ENCODE measurements at regions not wholly inside any gene's neighbourhood (a gene's known extent, or its start where the extent isn't known, plus 50 kb on each side); places are given as distances from the start of the nearest gene placed in this dataset.
"Not testable (repeated sequence)": the region's sequence is repeated elsewhere in the genome, so short reads cannot be mapped to it uniquely, and the experiment has no call there.

GRCh38 chr15:20060838-20061237, 480.8 kb downstream of the GOLGA6L6 start:
- DNase-seq = not testable (repeated sequence)

- DNase-seq = not testable (repeated sequence)
Observed at GRCh38 chr15:20056871-20057270, 484.7 kb downstream of the GOLGA6L6 start.

GRCh38 chr15:20055921-20056320, 485.7 kb downstream of the GOLGA6L6 start:
- DNase-seq = not testable (repeated sequence)

- DNase-seq = not testable (repeated sequence)
Observed at GRCh38 chr15:20048189-20048588, 493.4 kb downstream of the GOLGA6L6 start.

GRCh38 chr15:20045165-20045564, 496.4 kb downstream of the GOLGA6L6 start:
- not testable (repeated sequence) for DNase-seq

- not testable (repeated sequence) for DNase-seq
Observed at GRCh38 chr15:20040691-20041090, 500.9 kb downstream of the GOLGA6L6 start.

- not testable (repeated sequence) for DNase-seq
Observed at GRCh38 chr15:20025040-20025439, 516.6 kb downstream of the GOLGA6L6 start.

GRCh38 chr15:20022349-20022748, 519.3 kb downstream of the GOLGA6L6 start:
- not testable (repeated sequence) for DNase-seq

GRCh38 chr15:20021351-20021750, 520.2 kb downstream of the GOLGA6L6 start:
- DNase-seq = not testable (repeated sequence)

GRCh38 chr15:20020588-20020987, 521.0 kb downstream of the GOLGA6L6 start:
- DNase-seq = not testable (repeated sequence)

GRCh38 chr15:20019758-20020157, 521.8 kb downstream of the GOLGA6L6 start:
- not testable (repeated sequence) for DNase-seq

GRCh38 chr15:20017581-20017980, 524.0 kb downstream of the GOLGA6L6 start:
- DNase-seq = not testable (repeated sequence)

GRCh38 chr15:20016941-20017340, 524.7 kb downstream of the GOLGA6L6 start:
- DNase-seq = not testable (repeated sequence)

- DNase-seq = not testable (repeated sequence)
Observed at GRCh38 chr15:20012837-20013236, 528.8 kb downstream of the GOLGA6L6 start.

GRCh38 chr15:20010759-20011158, 530.8 kb downstream of the GOLGA6L6 start:
- DNase-seq = not testable (repeated sequence)

- DNase-seq = not testable (repeated sequence)
Observed at GRCh38 chr15:20009619-20010018, 532.0 kb downstream of the GOLGA6L6 start.

- DNase-seq = not testable (repeated sequence)
Observed at GRCh38 chr15:20007338-20007737, 534.3 kb downstream of the GOLGA6L6 start.

- DNase-seq = not testable (repeated sequence)
Observed at GRCh38 chr15:20003471-20003870, 538.1 kb downstream of the GOLGA6L6 start.

- DNase-seq = not testable (repeated sequence)
Observed at GRCh38 chr15:20002560-20002959, 539.0 kb downstream of the GOLGA6L6 start.

- not testable (repeated sequence) for DNase-seq
Observed at GRCh38 chr15:19996574-19997194, 544.9 kb downstream of the GOLGA6L6 start.

- not testable (repeated sequence) for DNase-seq
Observed at GRCh38 chr15:19995296-19995695, 546.3 kb downstream of the GOLGA6L6 start.

GRCh38 chr15:19992428-19992827, 549.2 kb downstream of the GOLGA6L6 start:
- no peak for DNase-seq

GRCh38 chr15:19988094-19988660, 553.4 kb downstream of the GOLGA6L6 start:
- DNase-seq = no peak

GRCh38 chr15:19987389-19988048, 554.1 kb downstream of the GOLGA6L6 start:
- no peak for DNase-seq
